ENCODE measurements at regions not wholly inside any gene's neighbourhood (a gene's known extent, or its start where the extent isn't known, plus 50 kb on each side); places are given as distances from the start of the nearest gene placed in this dataset.

DNA sequence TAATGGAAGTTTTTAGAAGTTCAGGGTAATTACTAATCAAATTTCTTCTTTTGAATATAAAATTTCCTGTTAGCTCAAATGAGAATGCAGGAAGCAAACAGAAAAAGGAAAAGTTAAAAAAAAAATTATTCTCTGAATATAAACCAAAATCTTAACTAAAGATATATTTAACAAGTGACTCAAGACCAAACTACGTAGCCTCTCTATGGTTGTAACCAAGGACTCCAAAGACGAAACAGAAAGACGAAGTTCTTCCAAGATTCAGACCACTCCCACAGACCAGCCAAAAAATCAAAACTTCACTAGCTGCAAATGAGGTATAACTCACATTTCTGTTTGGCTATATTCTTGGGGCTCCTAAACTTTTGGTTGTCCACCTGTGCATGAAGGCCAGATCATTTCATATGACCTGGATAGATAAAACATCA is 846.5 kb upstream of the ALCAM start:
- ChIA-PET CTCF (interaction anchor here (0.7 kb wide), 1 partner anchor 17 kb away, joined by 4 read pairs; no protein-coding TSS in a partner anchor), POLR2A (no interaction called here)
- Mint-ChIP-seq H3K36me3 (ENCODE audit: insufficient read depth, unreplicated experiment) (no peaks in the 10 kb centered on the region), H3K9me3 (ENCODE audit: unreplicated experiment) (no peaks in the 10 kb centered on the region), H3K27me3 (ENCODE audit: insufficient read depth, unreplicated experiment) (no peaks in the 10 kb centered on the region), H3K4me1 (ENCODE audit: insufficient read depth, unreplicated experiment) (no peaks in the 10 kb centered on the region), H3K4me3 (ENCODE audit: unreplicated experiment) (no peak overlapping the region), H3K27ac (ENCODE audit: low read depth, unreplicated experiment) (no peak overlapping the region)
- no peak for DNase-seq (ENCODE audit: unreplicated experiment)
- intact Hi-C loops (cut with micrococcal nuclease), result no loop called here
- TF ChIP-seq, protein P1, sequence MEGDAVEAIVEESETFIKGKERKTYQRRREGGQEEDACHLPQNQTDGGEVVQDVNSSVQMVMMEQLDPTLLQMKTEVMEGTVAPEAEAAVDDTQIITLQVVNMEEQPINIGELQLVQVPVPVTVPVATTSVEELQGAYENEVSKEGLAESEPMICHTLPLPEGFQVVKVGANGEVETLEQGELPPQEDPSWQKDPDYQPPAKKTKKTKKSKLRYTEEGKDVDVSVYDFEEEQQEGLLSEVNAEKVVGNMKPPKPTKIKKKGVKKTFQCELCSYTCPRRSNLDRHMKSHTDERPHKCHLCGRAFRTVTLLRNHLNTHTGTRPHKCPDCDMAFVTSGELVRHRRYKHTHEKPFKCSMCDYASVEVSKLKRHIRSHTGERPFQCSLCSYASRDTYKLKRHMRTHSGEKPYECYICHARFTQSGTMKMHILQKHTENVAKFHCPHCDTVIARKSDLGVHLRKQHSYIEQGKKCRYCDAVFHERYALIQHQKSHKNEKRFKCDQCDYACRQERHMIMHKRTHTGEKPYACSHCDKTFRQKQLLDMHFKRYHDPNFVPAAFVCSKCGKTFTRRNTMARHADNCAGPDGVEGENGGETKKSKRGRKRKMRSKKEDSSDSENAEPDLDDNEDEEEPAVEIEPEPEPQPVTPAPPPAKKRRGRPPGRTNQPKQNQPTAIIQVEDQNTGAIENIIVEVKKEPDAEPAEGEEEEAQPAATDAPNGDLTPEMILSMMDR (IDR thresholded peaks at IDR 0.05; ENCODE audit: unreplicated experiment), result no peak
- BruUV-seq (replicated peaks), result no TSS peak

DNA sequence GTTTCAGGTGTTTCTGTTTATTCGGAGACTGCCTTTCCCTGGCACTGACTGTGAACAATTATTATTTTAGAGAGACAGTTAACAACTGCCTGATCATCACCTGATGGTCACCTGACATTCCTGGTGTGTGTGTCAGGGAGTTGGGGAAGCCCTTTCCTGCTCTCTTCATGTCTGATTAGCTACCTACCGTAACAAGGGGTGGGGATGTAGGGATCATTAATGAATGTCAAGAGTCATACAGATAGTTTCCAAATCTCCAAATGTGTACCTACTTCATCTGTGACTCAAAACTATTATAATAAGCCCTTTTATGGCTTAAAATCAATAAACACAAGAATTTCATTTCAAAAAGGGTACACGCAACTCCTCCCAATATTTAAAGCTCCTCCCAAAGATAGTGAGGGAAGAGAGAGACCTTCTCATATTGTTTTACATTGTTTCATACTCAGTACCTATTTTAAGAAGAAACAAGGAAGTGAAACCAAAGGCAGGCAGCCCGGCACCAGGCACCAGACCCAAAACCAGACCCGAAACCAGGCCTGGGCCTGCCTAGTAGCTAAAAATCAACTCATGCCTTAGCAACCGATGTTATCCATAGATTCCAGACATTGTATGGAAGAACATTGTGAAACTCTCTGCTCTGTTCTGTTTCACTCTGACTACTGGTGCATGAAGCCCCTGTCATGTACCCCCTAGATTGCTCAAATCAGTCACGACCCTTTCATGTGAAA is 844.9 kb upstream of the ALCAM start:
- Mint-ChIP-seq H3K9me3 (ENCODE audit: unreplicated experiment) (no peaks in the 10 kb centered on the region), H3K4me1 (ENCODE audit: insufficient read depth, unreplicated experiment) (no peaks in the 10 kb centered on the region), H3K27me3 (ENCODE audit: insufficient read depth, unreplicated experiment) (no peaks in the 10 kb centered on the region), H3K4me3 (ENCODE audit: unreplicated experiment) (no peak overlapping the region), H3K36me3 (ENCODE audit: insufficient read depth, unreplicated experiment) (no peaks in the 10 kb centered on the region), H3K27ac (ENCODE audit: low read depth, unreplicated experiment) (no peak overlapping the region)
- ChIA-PET CTCF (interaction anchor here (0.6 kb wide), 1 partner anchor 152 kb away, joined by 3 read pairs; no protein-coding TSS in a partner anchor), POLR2A (no interaction called here)
- no TSS peak for BruUV-seq (replicated peaks)
- intact Hi-C loops (cut with micrococcal nuclease), result no loop called here
- no peak for DNase-seq (ENCODE audit: unreplicated experiment)
- TF ChIP-seq, protein P1 (IDR thresholded peaks at IDR 0.05; ENCODE audit: unreplicated experiment), result no peak

DNA sequence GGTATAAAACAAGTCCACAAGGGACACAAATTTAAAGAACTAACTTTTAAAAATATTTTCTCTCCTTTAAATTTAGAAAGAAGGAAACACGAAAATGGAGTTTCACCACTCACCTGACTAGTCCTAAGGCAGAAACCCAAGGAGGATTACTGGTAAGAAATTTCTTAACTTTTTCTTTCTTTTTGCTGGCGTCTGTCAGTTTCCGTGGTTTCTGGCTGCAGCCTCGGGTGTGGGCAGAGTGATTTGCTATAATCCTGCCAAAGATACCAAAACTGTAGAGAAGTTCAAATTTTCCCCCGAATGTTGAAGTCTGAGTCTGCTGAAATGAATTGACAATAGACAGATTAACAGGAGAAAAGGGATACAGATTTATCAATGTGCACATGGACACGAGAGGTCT is 843.6 kb upstream of the ALCAM start:
- no peak overlapping the region for H3K4me3 Mint-ChIP-seq (ENCODE audit: unreplicated experiment)
- no peaks in the 10 kb centered on the region for H3K4me1 Mint-ChIP-seq (ENCODE audit: insufficient read depth, unreplicated experiment)
- intact Hi-C loops (cut with micrococcal nuclease), result no loop called here
- no peaks in the 10 kb centered on the region for H3K36me3 Mint-ChIP-seq (ENCODE audit: insufficient read depth, unreplicated experiment)
- BruUV-seq (replicated peaks), result no TSS peak
- ChIA-PET POLR2A (no interaction called here), CTCF (interaction anchor here (0.8 kb wide), 1 partner anchor 1360 kb away, joined by 5 read pairs; no protein-coding TSS in a partner anchor)
- no peaks in the 10 kb centered on the region for H3K9me3 Mint-ChIP-seq (ENCODE audit: unreplicated experiment)
- no peak for DNase-seq (ENCODE audit: unreplicated experiment)
- H3K27me3 Mint-ChIP-seq (ENCODE audit: insufficient read depth, unreplicated experiment), result no peaks in the 10 kb centered on the region
- TF ChIP-seq, protein P1 (IDR thresholded peaks at IDR 0.05; ENCODE audit: unreplicated experiment), result no peak
- no peak overlapping the region for H3K27ac Mint-ChIP-seq (ENCODE audit: low read depth, unreplicated experiment)

DNA sequence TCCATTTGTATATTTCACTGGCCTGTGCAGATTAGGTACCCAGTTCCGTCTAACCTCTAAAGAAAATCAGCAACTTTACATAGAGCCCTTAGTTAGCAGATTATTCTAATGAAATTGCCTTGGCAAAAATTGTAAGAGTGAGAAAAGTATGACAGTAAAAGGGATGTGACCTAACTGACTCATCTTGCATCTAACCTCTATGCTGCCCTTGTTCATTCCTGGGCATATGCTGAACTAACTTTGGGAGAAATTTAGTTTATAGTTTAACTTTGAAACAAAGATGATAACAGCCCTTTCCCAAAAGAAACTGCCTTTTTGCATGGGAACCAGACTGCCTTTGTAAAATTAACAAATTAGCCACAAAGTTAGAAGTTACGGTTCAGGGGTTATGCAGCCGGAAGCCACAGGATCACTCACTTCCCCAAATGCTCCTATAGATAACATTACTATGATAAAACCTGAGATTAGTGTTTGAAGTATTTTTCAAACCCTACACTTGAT is 839.8 kb upstream of the ALCAM start:
- intact Hi-C loops (cut with micrococcal nuclease), result no loop called here
- TF ChIP-seq, protein P1 (IDR thresholded peaks at IDR 0.05; ENCODE audit: unreplicated experiment), result no peak
- no peak overlapping the region for H3K4me3 Mint-ChIP-seq (ENCODE audit: unreplicated experiment)
- ChIA-PET CTCF (no interaction called here), POLR2A (no interaction called here)
- no peak for DNase-seq (ENCODE audit: unreplicated experiment)
- no TSS peak for BruUV-seq (replicated peaks)
- H3K4me1 Mint-ChIP-seq (ENCODE audit: insufficient read depth, unreplicated experiment), result no peaks in the 10 kb centered on the region
- H3K36me3 Mint-ChIP-seq (ENCODE audit: insufficient read depth, unreplicated experiment), result no peaks in the 10 kb centered on the region
- no peak overlapping the region for H3K27ac Mint-ChIP-seq (ENCODE audit: low read depth, unreplicated experiment)
- H3K27me3 Mint-ChIP-seq (ENCODE audit: insufficient read depth, unreplicated experiment), result no peaks in the 10 kb centered on the region
- H3K9me3 Mint-ChIP-seq (ENCODE audit: unreplicated experiment), result peaks cover under 1% of the 10 kb centered on the region
